ENCODE measurements at regions not wholly inside any gene's neighbourhood (a gene's known extent, or its start where the extent isn't known, plus 50 kb on each side); places are given as distances from the start of the nearest gene placed in this dataset.

- intact Hi-C loops (cut with DNase I; ENCODE audit: low total_unique reads): no loop called here
- no peak for DNase-seq (ENCODE audit: low spot score in 2 of 2)
- TF ChIP-seq, protein P1, sequence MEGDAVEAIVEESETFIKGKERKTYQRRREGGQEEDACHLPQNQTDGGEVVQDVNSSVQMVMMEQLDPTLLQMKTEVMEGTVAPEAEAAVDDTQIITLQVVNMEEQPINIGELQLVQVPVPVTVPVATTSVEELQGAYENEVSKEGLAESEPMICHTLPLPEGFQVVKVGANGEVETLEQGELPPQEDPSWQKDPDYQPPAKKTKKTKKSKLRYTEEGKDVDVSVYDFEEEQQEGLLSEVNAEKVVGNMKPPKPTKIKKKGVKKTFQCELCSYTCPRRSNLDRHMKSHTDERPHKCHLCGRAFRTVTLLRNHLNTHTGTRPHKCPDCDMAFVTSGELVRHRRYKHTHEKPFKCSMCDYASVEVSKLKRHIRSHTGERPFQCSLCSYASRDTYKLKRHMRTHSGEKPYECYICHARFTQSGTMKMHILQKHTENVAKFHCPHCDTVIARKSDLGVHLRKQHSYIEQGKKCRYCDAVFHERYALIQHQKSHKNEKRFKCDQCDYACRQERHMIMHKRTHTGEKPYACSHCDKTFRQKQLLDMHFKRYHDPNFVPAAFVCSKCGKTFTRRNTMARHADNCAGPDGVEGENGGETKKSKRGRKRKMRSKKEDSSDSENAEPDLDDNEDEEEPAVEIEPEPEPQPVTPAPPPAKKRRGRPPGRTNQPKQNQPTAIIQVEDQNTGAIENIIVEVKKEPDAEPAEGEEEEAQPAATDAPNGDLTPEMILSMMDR (IDR thresholded peaks at IDR 0.05): no peak
- no peak for TF ChIP-seq POLR2A (IDR thresholded peaks at IDR 0.05)
- 50 to 51% methylated on average over 17 of the region's 17 CpGs for WGBS, 2 donors
- H3K4me3 ChIP-seq (ENCODE audit: low read depth, poor library complexity, severe bottlenecking): no peak overlapping the region
Observed at GRCh38 chr20:6533761-6534479, 233.6 kb upstream of the BMP2 start.

- no peak for DNase-seq (ENCODE audit: low spot score in 2 of 2)
- no peak overlapping the region for H3K4me3 ChIP-seq (ENCODE audit: low read depth, poor library complexity, severe bottlenecking)
- 39 to 59% methylated on average over 2 of the region's 2 CpGs for WGBS, 2 donors
- TF ChIP-seq POLR2A (IDR thresholded peaks at IDR 0.05): no peak
- TF ChIP-seq, protein P1 (IDR thresholded peaks at IDR 0.05): no peak
- intact Hi-C loops (cut with DNase I; ENCODE audit: low total_unique reads): no loop called here
Observed at GRCh38 chr20:6533351-6533750, 234.1 kb upstream of the BMP2 start.

GRCh38 chr20:6530779-6531315 is 236.6 kb upstream of the BMP2 start:
- WGBS, 2 donors: 82 to 88% methylated on average over 3 of the region's 3 CpGs
- intact Hi-C loops (cut with DNase I; ENCODE audit: low total_unique reads): no loop called here
- no peak for DNase-seq (ENCODE audit: low spot score in 2 of 2)
- H3K4me3 ChIP-seq (ENCODE audit: low read depth, poor library complexity, severe bottlenecking): no peak overlapping the region
- TF ChIP-seq, protein P1 (IDR thresholded peaks at IDR 0.05): no peak
- TF ChIP-seq POLR2A (IDR thresholded peaks at IDR 0.05): no peak

DNA sequence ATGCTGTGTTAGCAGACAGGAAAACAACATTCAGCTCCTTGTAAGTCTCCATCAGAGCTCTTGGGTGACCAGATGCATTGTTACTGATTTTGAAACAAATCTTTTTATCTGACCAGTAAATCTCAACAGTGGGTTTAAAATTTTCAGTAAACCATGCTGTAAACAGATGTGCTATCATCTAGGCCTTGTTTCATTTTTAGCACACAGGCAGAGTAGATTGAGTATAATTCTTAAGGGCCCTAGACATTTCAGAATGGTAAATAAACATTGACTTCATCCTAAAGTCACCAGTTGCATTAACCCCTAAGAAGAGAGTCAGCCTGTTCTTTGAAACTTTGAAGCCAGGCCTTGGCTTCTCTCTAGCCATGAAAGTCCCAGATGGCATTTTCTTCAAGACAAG is 237.2 kb upstream of the BMP2 start:
- H3K4me3 ChIP-seq (ENCODE audit: low read depth, poor library complexity, severe bottlenecking): no peak overlapping the region
- intact Hi-C loops (cut with DNase I; ENCODE audit: low total_unique reads): no loop called here
- DNase-seq (ENCODE audit: low spot score in 2 of 2): no peak
- no peak for TF ChIP-seq POLR2A (IDR thresholded peaks at IDR 0.05)
- TF ChIP-seq, protein P1 (IDR thresholded peaks at IDR 0.05): no peak

DNA sequence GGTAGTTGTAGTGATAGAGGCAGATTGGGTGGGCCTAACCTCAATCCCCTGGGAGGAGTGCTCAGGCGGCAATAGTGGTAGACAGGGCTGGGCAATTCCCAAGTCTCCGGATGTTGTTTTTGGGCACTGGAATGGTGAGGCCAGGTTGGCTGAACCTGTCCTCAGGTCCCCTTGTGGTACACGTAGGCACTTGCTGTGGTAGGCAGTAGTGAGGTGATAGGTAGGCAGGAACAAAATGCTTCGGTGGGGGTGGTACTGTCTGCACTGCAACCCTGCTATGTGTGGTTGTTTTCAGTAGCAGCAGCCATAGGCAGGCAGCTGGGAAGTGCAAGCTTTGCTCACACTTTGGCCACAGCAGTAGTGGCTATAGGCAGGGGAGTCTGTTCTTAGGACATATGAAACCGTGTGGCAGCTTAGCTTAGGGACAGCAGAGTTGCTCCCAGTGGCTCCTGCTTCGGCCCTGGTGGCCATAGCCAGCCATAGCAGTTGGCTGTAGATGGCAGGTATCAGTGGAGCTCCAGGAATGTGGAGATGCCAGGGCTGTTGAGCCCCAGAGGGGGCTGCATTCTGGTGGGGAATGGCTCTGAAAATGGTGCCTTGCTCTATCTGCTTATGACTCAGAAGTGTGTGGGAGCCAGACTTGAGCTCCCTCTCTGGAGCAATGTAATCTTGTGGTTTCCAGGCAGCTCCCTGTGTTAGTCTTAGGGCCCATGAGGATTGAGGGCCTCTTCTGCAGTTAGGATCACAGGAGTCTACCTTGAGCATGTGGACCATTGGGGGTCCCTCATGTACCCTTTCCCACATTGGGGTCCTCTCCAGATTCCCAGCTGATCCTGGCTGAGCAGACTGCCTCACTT is 241.8 kb upstream of the BMP2 start:
- intact Hi-C loops (cut with DNase I; ENCODE audit: low total_unique reads): no loop called here
- no peak overlapping the region for H3K4me3 ChIP-seq (ENCODE audit: low read depth, poor library complexity, severe bottlenecking)
- TF ChIP-seq, protein P1 (IDR thresholded peaks at IDR 0.05): no peak
- no peak for TF ChIP-seq POLR2A (IDR thresholded peaks at IDR 0.05)
- no peak for DNase-seq (ENCODE audit: low spot score in 2 of 2)
- 71 to 76% methylated on average over 6 of the region's 6 CpGs for WGBS, 2 donors
